GM19467 (cell line): ENCODE measurements at regions not wholly inside any gene's neighbourhood (a gene's known extent, or its start where the extent isn't known, plus 50 kb on each side); places are given as distances from the start of the nearest gene placed in this dataset.
A peak's percentile ranks its signal among the peaks of the same experiment; 100 is the strongest.

Experiments used
- ATAC-seq: cut with Tn5 transposase; IDR thresholded peaks from one replicate; pipeline ENCODE4 v1.9.1; 2021; ENCODE audit warnings: mild to moderate bottlenecking, moderate library complexity; ENCODE audit not compliant: unreplicated experiment

DNA sequence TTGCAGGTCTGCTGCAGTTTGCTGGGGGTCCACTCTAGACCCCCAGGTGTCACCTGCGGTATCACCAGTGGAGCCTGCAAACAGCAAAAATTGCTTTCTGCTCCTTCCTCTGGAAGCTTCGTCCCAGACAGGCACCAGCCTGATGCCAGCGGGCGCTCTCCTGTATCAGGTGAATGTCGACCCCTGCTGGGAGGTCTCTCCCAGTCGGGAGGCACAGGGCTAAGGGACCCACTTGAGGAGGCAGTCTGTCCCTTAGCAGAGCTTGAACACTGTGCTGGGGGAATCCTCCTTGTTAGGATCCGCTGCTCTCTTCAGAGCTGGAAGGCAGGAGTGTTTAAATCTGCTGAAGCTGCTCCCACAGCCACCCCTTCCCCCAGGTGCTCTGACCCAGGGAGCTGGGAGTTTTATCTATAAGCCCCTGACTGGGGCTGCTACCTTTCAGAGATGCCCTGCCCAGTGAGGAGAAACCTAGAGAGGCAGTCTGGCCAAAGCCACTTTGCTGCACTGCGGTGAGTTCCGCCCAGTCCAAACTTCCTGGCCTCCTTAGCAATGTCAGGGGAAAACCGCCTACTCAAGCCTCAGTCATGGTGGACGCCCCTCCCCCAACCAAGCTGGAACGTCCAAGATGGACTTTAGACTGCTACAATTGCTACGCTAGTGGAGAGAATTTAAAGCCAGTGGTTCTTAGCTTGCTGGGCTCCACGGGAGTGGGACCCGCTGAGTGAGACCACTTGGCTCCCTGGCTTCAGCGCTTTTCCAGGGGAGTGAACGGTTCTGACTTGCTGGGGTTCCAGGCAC, 652.5 kb downstream of the KCNJ3 start:
- ATAC-seq: no peak

DNA sequence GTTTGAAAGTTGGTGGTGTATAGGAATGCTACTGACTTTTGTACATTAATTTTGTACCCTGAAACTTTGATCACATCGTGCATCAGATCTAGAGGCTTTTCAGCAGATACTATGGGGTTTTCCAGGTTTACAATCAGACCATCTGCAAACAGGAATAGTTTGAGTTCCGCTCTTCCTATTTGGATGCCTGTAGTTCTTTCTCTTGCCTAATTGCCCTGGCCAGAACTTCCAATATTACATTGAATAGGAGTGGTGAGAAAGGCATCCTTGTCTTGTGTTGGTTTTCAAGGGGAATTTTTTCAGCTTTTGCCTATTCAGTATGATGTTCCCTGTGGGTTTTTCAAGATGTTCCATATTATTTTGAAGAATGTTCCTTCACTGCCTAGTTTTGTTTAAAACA, 633.5 kb downstream of the KCNJ3 start:
- ATAC-seq: no peak

GRCh38 chr2:155320236-155320635, 621.7 kb downstream of the KCNJ3 start:
- ATAC-seq: no peak

DNA sequence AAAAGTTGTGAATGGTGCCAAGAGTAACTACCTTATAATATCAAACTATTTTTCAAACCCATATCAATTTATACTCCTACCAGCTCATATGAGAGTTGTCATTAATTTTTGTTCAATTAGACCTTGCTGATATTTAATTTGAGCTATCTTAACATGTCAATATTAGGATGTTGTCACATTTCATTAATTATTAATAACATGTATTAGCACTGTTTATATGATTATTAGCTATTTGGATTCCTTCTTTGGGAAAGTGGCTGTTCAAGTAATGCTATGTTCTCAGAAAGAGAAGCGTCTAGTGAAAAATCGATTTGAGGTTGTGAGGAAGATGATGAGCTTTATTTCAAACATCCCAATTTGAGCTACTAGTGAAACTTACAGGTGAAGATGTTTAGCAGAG, 620.2 kb downstream of the KCNJ3 start:
- ATAC-seq: no peak

GRCh38 chr2:155315768-155316167, 617.3 kb downstream of the KCNJ3 start:
- no peak for ATAC-seq

DNA sequence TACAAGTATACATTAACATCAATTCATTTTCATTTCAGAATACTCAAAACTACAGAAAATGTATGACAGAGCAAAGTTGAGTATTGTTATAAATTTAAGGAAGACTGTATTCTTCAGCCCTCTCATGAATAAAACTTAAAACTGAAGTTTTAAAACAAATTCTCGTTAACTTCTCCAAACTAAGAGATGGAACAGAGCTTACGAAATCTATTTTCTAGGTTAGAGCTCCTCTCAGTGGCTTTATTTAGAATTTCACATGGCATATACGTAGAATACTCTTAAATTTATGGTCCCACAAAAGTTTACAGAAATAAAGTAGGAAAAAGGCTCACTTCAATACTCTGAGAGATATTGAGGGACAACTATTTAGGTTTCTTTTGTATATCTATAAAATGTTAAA, 612.1 kb downstream of the KCNJ3 start:
- no peak for ATAC-seq

- no peak for ATAC-seq
These were observed 611.0 kb downstream of the KCNJ3 start for GRCh38 chr2:155309483-155309882.

DNA sequence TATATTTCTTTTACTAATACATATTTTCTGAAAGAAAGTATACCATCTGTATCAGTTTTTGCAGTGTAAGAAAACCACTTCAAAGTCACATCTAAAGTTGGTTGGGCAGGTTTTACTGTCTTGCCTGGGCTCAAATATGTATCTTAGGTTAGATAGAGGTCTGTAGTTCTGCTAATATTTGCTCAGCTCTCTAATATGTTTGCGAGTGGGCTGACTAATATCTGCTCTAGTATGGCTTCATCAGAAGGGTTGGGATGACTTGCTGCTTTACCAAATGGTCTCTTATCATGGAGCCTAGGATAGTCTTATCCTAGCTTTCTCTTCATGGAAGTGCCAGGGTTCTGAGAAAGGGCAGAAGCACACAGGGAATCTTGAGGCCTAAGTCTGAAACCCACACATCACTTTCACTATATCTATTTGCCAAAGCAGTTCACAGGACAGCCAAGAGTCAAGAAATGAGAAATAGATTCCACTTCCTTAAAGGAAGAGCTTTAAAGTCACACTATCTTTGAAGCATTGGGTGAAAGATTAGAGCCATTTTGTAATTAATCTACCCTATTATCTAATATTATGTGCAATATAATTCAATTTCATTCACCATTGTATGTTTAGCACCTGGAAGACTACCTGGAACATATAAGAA, 610.0 kb downstream of the KCNJ3 start:
- ATAC-seq: no peak

GRCh38 chr2:155301221-155301620, 602.7 kb downstream of the KCNJ3 start:
- ATAC-seq: no peak

- no peak for ATAC-seq
These were observed 599.5 kb downstream of the KCNJ3 start for GRCh38 chr2:155298001-155298400.

DNA sequence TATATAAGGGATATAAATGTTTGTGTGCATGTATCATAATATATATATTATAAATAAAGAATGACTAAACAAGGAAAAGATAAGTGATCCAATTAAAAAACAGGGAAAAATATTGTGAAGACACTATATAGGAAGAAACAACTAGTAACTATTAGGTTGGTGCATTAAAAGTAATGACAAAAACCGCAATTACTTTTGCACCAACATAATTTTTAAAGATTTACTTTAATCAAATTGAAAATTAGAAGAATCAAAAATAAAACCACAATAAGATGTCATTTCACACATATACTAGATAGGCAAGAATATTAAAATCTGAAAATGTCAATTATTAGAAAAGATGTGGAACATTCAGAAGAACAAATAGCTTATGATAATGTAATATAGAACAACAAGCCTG, 595.9 kb downstream of the KCNJ3 start:
- no peak for ATAC-seq

DNA sequence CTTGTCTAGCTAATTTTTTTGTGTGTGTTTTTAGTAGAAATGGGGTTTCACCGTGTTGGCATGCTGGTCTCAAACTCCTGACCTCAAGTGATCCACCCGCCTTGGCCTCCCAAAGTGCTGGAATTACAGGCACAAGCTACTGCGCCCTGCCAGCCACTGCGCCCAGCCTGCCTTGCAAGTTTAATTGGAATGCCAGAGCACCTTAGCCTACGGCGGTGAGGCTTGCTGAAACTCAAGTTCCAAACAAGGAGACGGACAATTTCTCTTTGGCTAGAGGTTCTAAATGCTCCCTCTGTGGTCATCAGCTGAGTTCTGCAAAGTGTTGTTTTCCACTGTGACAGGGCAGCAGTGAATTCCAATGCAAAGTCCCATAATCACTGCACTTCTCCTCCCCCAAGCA, 583.4 kb downstream of the KCNJ3 start:
- no peak for ATAC-seq

GRCh38 chr2:155273323-155273722, 574.8 kb downstream of the KCNJ3 start:
- peak; percentile 51 for ATAC-seq

DNA sequence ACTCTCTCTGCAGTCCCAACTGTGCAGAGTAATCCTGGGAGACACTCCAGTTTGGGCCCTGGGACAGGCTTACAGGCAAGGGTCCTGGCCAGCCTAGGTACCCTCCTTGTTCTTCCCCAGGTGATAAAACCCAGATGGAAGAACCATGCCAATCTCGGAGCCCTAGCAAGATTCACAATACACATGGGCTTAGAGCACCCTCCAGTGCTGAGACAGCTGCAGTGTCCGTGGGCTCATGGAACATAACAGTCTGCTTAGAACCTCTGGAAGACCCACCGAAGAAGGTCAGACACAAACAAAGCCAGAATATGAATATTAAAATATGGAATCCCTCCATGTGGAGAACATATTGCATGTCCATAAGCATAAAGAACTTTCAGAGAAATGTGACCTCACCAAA, 568.1 kb downstream of the KCNJ3 start:
- no peak for ATAC-seq

- ATAC-seq: no peak
These were observed 567.6 kb downstream of the KCNJ3 start for GRCh38 chr2:155266109-155266508.

DNA sequence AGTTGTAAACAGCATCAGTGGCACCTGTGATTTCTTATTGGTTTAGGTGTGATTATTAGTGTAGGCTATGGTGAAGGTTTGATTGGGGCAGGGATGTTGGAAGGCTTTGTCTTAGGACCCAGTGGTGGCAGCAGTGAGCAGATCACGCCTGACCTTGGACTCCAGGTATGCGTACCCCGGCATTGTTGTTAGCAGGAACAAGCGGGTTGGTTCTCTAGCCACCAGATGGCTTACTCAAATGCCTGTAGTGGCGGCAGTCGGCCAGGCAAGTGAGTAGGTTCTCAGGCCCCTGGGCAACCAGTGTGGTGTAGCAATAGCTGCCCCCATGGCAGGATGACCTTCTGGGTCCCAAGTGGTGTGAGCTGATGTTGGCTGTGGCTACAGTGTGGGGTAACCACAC, 558.3 kb downstream of the KCNJ3 start:
- ATAC-seq: no peak

GRCh38 chr2:155250800-155251199, 552.3 kb downstream of the KCNJ3 start:
- ATAC-seq: peak; percentile 86

- no peak for ATAC-seq
These were observed 541.7 kb downstream of the KCNJ3 start for GRCh38 chr2:155240176-155240575.

GRCh38 chr2:155235710-155236109, 537.2 kb downstream of the KCNJ3 start:
- ATAC-seq: no peak

DNA sequence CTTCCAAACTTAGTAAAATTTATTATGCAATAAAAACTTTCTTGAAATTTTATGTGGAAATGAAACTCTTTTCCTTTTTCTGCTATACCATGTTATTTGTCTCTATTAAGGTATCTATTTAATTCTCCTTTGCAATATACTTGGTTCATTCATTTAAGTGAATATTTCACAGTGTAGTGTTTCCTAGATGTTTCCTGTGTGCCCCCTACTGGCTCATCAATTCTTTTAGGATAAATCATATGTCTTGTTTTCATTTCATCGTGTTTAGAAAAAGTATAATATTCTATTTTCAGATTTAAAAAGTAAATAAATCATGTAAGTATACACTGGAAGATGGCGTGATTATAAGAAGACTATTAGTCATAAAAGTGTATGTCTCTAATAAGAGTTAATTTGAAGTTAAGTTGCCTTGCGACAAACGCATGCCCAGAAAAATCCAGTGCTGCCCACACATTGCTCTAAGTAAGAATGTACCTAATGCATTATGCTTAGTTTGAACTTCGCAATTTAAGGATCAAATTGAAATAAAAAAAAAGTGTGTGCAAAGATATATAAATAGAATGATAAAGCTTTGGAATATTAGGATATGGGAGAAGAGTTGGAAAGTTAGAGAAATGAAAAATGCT, 525.4 kb downstream of the KCNJ3 start:
- ATAC-seq: peak; percentile 58

- ATAC-seq: no peak
These were observed 520.5 kb downstream of the KCNJ3 start for GRCh38 chr2:155218945-155219344.

- ATAC-seq: no peak
These were observed 519.9 kb downstream of the KCNJ3 start for GRCh38 chr2:155218292-155218924.
